ENCODE measurements at regions not wholly inside any gene's neighbourhood (a gene's known extent, or its start where the extent isn't known, plus 50 kb on each side); places are given as distances from the start of the nearest gene placed in this dataset.

DNA sequence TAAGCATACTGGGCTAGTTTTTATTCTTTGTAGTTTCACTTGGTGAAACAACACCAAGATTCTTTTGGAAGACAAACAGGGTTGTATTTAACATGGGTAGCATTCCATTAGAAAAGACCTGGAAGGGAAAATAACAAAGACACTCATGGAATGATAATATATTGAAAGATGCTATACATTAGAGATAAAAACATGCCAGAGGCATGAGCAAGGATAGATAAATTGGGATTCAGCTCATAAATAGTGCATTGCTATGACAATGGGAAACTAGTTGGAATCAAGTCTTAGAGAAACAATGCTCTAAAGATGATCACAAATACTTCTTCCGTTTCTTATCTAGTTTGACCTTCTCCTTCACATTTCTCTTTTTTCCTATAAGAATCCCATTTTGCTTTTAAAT is 677.4 kb downstream of the ZNF385D start:
- Histone ChIP-seq H3K4me1 (ENCODE audit: insufficient read depth) (no peaks in the 10 kb centered on the region), H3K36me3 (no peaks in the 10 kb centered on the region), H3K9me3 (no peaks in the 10 kb centered on the region), H3K27ac (no peak overlapping the region), H3K27me3 (peaks cover 2% of the 10 kb centered on the region), H3K4me3 (no peak overlapping the region)
- no peak for DNase-seq
- intact Hi-C loops (cut with DNase I): no loop called here
- 18 to 28% (median 24%) methylated on average over 1 of the region's 1 CpG for WGBS, 3 donors
- TF ChIP-seq EP300 (IDR thresholded peaks at IDR 0.05) (no peak), POLR2A (IDR thresholded peaks at IDR 0.05) (no peak)
- TF ChIP-seq, protein P1, sequence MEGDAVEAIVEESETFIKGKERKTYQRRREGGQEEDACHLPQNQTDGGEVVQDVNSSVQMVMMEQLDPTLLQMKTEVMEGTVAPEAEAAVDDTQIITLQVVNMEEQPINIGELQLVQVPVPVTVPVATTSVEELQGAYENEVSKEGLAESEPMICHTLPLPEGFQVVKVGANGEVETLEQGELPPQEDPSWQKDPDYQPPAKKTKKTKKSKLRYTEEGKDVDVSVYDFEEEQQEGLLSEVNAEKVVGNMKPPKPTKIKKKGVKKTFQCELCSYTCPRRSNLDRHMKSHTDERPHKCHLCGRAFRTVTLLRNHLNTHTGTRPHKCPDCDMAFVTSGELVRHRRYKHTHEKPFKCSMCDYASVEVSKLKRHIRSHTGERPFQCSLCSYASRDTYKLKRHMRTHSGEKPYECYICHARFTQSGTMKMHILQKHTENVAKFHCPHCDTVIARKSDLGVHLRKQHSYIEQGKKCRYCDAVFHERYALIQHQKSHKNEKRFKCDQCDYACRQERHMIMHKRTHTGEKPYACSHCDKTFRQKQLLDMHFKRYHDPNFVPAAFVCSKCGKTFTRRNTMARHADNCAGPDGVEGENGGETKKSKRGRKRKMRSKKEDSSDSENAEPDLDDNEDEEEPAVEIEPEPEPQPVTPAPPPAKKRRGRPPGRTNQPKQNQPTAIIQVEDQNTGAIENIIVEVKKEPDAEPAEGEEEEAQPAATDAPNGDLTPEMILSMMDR (IDR thresholded peaks at IDR 0.05): no peak

DNA sequence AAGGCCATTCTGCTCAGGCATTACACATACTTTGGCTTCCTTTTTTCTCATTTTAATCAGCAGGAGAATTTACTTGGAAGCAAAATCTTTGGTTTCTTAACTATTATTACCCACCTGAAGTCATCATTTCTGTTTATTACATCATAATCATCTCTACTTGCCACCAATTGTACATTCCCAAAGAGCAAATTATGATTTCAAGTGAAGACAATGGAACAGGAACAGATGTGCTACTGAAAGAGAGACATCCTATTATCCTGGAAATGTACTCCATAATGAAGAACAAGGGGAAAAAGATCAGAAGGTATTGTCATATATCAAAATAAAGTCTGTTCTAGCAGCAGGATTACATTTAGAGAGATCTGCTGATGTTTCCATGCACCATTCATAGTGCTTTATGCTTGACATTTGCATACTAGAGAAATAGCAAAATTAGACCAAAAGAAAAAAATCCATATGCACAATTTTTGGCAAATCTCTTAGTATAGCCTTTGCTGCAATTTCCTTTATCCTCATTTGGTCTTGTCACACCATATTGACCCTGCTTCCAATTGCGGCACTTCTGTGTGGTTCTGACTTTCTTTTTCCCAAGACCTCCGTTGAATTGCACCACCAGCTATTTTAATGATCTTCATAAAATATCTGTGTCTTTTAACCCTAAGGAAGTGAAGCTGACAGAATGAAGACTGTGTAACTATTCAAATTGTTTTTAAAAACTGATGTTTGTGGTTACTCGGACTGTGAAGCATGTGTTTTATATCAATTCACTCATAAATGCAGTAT is 683.8 kb downstream of the ZNF385D start:
- no peaks in the 10 kb centered on the region for H3K27me3 ChIP-seq
- H3K27ac ChIP-seq: no peak overlapping the region
- 14 to 33% (median 25%) methylated on average over 3 of the region's 3 CpGs for WGBS, 3 donors
- DNase-seq: no peak
- peaks cover 2% of the 10 kb centered on the region for H3K4me1 ChIP-seq (ENCODE audit: insufficient read depth)
- H3K36me3 ChIP-seq: no peaks in the 10 kb centered on the region
- intact Hi-C loops (cut with DNase I): no loop called here
- TF ChIP-seq, protein P1 (IDR thresholded peaks at IDR 0.05): no peak
- TF ChIP-seq POLR2A (IDR thresholded peaks at IDR 0.05): no peak
- TF ChIP-seq EP300 (IDR thresholded peaks at IDR 0.05): no peak
- H3K4me3 ChIP-seq: no peak overlapping the region
- H3K9me3 ChIP-seq: no peaks in the 10 kb centered on the region

DNA sequence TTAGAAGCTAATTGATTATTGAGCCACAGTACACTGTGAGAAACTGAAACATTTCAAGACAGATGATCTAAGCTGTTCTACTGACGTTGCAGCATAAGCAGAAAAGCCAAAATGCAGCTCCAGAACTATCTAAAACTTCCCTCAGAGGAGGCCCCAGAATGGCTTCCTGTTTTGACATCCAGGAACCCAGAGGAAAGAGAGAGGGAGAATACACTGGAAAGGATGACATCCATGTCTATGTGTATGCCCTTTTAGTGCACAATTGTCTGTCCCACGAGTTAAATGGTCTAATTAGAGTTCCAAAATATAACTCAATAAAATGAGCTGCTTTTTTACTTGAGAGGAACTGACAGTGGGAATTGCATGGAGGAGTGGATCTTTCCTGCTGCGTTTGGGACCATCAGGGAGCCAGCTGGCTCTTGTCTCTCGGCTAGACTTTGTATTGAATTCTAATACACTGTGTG is 688.1 kb downstream of the ZNF385D start:
- TF ChIP-seq POLR2A (IDR thresholded peaks at IDR 0.05) (no peak), EP300 (IDR thresholded peaks at IDR 0.05) (no peak)
- TF ChIP-seq, protein P1 (IDR thresholded peaks at IDR 0.05): no peak
- WGBS, 3 donors: 8 to 12% (median 9%) methylated on average over 4 of the region's 4 CpGs

DNA sequence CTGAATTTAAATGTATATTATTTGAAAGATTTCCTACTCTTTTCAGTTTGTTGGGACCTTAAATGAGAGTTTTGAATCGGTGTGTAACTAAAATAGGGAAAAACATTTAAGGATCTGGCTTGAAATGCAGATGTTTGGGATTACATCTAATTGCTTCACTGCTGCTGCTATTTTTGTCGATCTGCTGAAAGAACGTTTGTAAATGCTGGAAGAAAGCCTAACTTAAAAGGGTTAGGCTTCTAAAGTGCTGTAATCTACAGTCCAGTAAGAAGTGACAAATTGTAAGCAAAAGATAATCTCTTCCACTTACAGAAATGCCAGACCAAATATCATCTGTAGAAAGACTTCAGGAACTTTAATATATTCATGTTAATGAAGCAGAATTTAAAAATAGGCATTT is 691.6 kb downstream of the ZNF385D start:
- Histone ChIP-seq H3K36me3 (no peaks in the 10 kb centered on the region), H3K9me3 (no peaks in the 10 kb centered on the region), H3K27ac (no peak overlapping the region)

More for the DNA sequence above, 688.1 kb downstream of the ZNF385D start:
- Histone ChIP-seq H3K4me3 (no peak overlapping the region), H3K36me3 (no peaks in the 10 kb centered on the region), H3K9me3 (no peaks in the 10 kb centered on the region), H3K27me3 (no peaks in the 10 kb centered on the region), H3K4me1 (ENCODE audit: insufficient read depth) (peaks cover 2% of the 10 kb centered on the region), H3K27ac (no peak overlapping the region)
- DNase-seq: no peak
- intact Hi-C loops (cut with DNase I): no loop called here

More for the DNA sequence above, 691.6 kb downstream of the ZNF385D start:
- intact Hi-C loops (cut with DNase I): no loop called here
- WGBS, 3 donors: 3 to 4% (median 3%) methylated on average over 3 of the region's 3 CpGs
- TF ChIP-seq POLR2A (IDR thresholded peaks at IDR 0.05) (no peak), EP300 (IDR thresholded peaks at IDR 0.05) (no peak)
- TF ChIP-seq, protein P1 (IDR thresholded peaks at IDR 0.05): no peak
- no peaks in the 10 kb centered on the region for H3K27me3 ChIP-seq
- H3K4me1 ChIP-seq (ENCODE audit: insufficient read depth): peaks cover 2% of the 10 kb centered on the region
- no peak for DNase-seq
- no peak overlapping the region for H3K4me3 ChIP-seq
